Thyroid gland (tissue), 4 donors: ENCODE measurements at regions not wholly inside any gene's neighbourhood (a gene's known extent, or its start where the extent isn't known, plus 50 kb on each side); places are given as distances from the start of the nearest gene placed in this dataset.

Experiments used
- DNase-seq, 2 donors: peaks; one replicate each; pipeline ENCODE4 v3.0.0-alpha.2; 2019
- H3K27ac ChIP-seq, 3 donors: fragments of 200-600 bp; sonication (generic); 1 replicate in 2 of 3; 2 replicates in 1 of 3; pipeline ENCODE4 v1.5.1; 2016 to 2019; ENCODE audit warnings: mild to moderate bottlenecking in 1 of 3, moderate library complexity in 1 of 3
- H3K27me3 ChIP-seq: fragments of 200-600 bp; sonication (generic); one replicate; pipeline ENCODE4 v1.5.1; 2019
- H3K36me3 ChIP-seq, 2 donors: fragments of 200-600 bp; sonication (generic); one replicate each; pipeline ENCODE4 v1.5.1; 2016 to 2019
- H3K4me1 ChIP-seq, 2 donors: fragments of 200-600 bp; sonication (generic); one replicate each; pipeline ENCODE4 v1.5.1; 2017 to 2019
- H3K4me3 ChIP-seq, 3 donors: fragments of 200-600 bp; sonication (generic); replicated peaks in 1 of 3; 1 replicate in 2 of 3; 2 replicates in 1 of 3; pipeline ENCODE4 v1.5.1; 2016; ENCODE audit warnings: mild to moderate bottlenecking in 1 of 3
- H3K9me3 ChIP-seq: fragments of 200-600 bp; sonication (generic); one replicate; pipeline ENCODE4 v1.5.1; 2017
- POLR2A ChIP-seq, 2 donors: fragments of 450-650 bp; IDR thresholded peaks; one replicate each; pipeline ENCODE4 v1.6.1; 2017; ENCODE audit warnings: antibody characterized with exemption in 2 of 2, mild to moderate bottlenecking in 2 of 2, moderate library complexity in 1 of 2
- WGBS, 2 donors: methylation state at CpG; one replicate each; pipeline ENCODE4 v1.1.5; 2017; 5-methylcytosine and 5-hydroxymethylcytosine counted together
- intact Hi-C: fragments of 100-400 bp; cut with DNase I; formaldehyde crosslinking; loops from one replicate; pipeline ENCODE4 v1.15.1; 2023
- TF ChIP-seq, protein P1 (sequence below), 6 experiments: fragments of 200-600 bp in 3 of 6; fragments of 450-650 bp in 3 of 6; sonication (generic) in 3 of 6; IDR thresholded peaks; one replicate each; pipeline ENCODE4 v1.5.1; 2016 to 2019; ENCODE audit warnings: antibody characterized with exemption in 6 of 6, mild to moderate bottlenecking in 2 of 6, inconsistent platforms in 1 of 6, moderate library complexity in 1 of 6

DNA sequence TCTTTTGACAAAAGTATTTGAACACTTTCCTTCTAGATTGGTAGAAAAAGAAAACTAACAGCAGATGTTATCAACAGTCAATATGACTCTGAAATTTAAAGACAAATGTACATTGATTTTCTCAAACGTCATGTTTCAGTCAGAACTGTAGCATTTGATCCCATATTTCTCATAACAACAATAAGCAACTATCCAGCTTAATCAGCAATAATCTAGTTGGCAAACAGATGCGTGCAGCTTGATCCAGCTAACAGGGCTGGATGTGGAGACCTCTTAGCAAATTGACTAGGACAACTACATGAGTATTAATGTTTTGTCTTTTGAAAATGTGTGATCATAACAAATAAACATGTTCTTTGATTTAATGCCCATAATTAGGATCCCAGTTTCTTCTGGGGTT, 94.0 kb upstream of the STT3B start:
- intact Hi-C loops: no loop called here
- 49 to 82% methylated on average over 2 of the region's 2 CpGs for WGBS, 2 donors
- Histone ChIP-seq H3K4me3 (no peak overlapping the region), H3K9me3 (no peaks in the 10 kb centered on the region), H3K27ac (no peak overlapping the region), H3K27me3 (no peaks in the 10 kb centered on the region), H3K36me3 (no peaks in the 10 kb centered on the region), H3K4me1 (no peaks in the 10 kb centered on the region)
- DNase-seq: no peak
- no peak for TF ChIP-seq POLR2A (IDR thresholded peaks at IDR 0.05)
- TF ChIP-seq, protein P1, sequence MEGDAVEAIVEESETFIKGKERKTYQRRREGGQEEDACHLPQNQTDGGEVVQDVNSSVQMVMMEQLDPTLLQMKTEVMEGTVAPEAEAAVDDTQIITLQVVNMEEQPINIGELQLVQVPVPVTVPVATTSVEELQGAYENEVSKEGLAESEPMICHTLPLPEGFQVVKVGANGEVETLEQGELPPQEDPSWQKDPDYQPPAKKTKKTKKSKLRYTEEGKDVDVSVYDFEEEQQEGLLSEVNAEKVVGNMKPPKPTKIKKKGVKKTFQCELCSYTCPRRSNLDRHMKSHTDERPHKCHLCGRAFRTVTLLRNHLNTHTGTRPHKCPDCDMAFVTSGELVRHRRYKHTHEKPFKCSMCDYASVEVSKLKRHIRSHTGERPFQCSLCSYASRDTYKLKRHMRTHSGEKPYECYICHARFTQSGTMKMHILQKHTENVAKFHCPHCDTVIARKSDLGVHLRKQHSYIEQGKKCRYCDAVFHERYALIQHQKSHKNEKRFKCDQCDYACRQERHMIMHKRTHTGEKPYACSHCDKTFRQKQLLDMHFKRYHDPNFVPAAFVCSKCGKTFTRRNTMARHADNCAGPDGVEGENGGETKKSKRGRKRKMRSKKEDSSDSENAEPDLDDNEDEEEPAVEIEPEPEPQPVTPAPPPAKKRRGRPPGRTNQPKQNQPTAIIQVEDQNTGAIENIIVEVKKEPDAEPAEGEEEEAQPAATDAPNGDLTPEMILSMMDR (IDR thresholded peaks at IDR 0.05): no peak

DNA sequence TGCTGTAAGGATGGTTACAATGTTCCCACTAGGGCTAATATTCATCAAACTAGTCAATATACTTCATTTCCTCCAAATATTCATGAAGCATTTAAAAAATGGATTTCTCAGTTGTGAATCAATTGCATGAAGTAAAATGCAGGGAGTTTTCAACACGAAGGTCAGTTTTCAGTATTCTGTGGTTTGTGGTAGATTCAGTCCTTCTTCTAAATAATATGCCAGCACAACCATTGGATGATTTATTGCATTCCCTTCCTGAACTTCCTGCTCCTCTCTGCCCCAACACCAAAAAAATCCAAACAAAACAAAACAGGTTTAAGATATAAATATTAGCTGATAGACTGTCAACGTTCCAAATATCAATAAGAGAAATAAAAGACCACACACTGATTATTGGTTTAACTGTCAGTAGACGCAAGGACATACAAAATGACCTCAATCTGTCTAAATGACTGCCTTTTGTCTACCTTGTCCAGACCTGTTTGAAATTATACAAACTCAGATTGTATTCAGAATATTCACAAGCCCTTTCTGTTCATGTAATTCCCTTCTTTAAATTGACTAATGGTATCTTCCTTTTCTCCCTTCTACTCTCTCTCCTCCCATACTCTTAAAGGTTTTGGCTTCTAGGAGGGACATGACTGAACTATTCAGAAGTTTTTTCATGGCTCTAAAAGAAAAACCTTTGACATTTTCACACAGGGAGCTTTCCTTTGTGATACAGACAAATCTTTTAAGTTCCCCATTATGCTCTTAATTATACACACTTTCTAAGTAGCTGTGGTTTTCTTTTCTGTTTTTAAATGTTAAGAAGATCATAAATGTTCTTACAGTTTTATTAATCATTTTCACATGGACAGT, 92.6 kb upstream of the STT3B start:
- DNase-seq: no peak
- intact Hi-C loops: no loop called here
- no peaks in the 10 kb centered on the region for H3K9me3 ChIP-seq
- H3K27ac ChIP-seq: no peak overlapping the region
- no peak for TF ChIP-seq POLR2A (IDR thresholded peaks at IDR 0.05)
- H3K4me1 ChIP-seq: no peaks in the 10 kb centered on the region
- H3K27me3 ChIP-seq: no peaks in the 10 kb centered on the region
- H3K36me3 ChIP-seq: no peaks in the 10 kb centered on the region
- WGBS, 2 donors: 68 to 76% methylated on average over 3 of the region's 3 CpGs
- H3K4me3 ChIP-seq: no peak overlapping the region

DNA sequence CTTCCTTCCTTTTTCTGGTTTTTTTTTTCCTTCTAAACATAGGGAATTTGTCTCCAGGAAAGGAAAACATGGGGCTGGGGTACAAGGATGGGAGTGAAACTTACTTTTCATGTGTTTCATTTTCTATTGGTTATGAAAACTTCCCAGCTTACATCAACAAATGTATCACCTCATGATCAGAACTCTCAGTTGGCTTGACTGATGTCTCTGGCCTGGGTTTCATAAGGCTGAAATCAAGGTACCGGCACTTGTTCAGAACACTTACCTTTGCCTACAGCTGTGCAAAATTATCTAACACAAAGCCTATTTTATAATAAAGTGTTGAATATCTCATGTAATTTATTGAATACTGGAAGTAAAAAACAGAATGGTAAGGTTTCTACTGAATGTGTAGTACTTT, 91.8 kb upstream of the STT3B start:
- WGBS, 2 donors: 60 to 100% methylated on average over 1 of the region's 1 CpG
- no peak for DNase-seq
- Histone ChIP-seq H3K4me3 (no peak overlapping the region), H3K9me3 (no peaks in the 10 kb centered on the region), H3K27ac (no peak overlapping the region), H3K4me1 (no peaks in the 10 kb centered on the region), H3K27me3 (no peaks in the 10 kb centered on the region), H3K36me3 (no peaks in the 10 kb centered on the region)
- intact Hi-C loops: no loop called here
- TF ChIP-seq, protein P1 (IDR thresholded peaks at IDR 0.05): no peak
- no peak for TF ChIP-seq POLR2A (IDR thresholded peaks at IDR 0.05)

DNA sequence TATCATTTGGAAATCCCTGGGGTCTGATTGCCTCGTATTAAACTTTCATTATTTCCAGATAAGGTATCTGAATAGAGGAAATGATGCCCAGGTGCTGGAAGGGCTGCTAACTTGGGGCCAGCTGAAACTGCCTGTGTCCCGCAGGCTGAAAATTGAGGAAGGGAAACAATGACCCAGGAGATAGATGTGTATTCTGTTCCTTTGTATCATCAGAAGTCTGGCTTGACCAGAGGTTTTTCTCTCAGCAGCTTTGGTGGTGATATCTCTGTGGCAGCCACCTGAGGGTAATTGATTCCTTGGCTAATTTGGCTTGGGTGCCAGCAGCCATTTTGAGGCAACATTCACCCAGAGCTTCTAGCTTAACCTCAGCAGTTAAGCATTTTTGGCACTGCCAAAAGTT, 90.0 kb upstream of the STT3B start:
- no peak overlapping the region for H3K4me3 ChIP-seq
- H3K9me3 ChIP-seq: no peaks in the 10 kb centered on the region
- no peaks in the 10 kb centered on the region for H3K4me1 ChIP-seq
- H3K36me3 ChIP-seq: no peaks in the 10 kb centered on the region
- intact Hi-C loops: no loop called here
- WGBS, 2 donors: 64 to 67% methylated on average over 2 of the region's 2 CpGs
- no peaks in the 10 kb centered on the region for H3K27me3 ChIP-seq
- DNase-seq: no peak
- TF ChIP-seq, protein P1 (IDR thresholded peaks at IDR 0.05): no peak
- TF ChIP-seq POLR2A (IDR thresholded peaks at IDR 0.05): no peak
- no peak overlapping the region for H3K27ac ChIP-seq

DNA sequence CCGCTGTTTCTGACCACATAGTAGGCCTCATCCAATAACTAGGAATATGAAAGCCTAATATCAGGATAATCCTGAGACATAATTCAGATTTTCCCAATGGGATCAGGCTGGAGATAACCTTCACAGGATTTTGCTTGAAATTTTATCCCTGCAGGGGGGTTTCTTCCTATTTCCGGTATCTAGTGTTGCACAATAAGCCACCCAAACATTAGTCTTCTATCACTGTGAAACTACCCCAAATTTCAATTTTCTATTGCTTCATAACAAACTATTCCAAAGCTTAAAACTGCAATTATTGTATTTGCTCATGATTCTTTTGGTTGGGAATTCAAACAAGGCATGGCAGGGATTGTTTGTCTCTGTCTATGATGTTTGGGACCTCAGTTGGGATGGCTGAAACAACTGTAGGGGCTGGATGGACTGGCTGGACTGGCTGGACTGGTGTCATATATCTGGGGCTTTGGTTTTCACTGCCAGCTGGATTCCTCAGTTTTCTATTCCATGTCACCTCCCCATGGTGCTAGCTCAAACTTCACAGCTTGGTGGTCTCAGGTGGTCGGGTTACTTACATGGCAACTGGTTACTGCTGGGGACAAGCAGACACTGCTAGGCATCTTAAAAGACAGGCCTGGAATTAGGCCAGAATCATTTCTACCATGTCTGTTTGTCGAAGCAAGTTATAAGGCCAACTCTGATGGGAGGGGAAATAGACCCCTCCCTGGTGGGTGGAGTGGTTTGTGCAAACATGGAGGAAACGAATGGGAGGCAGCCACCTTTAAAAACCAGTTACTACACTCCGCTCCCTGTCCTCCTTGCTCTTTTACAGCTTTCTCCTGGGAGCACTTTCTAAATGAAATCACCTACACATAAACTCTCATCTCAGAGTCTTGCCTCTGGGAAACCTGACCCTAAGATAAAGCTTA, 88.2 kb upstream of the STT3B start:
- TF ChIP-seq POLR2A (IDR thresholded peaks at IDR 0.05): no peak
- TF ChIP-seq, protein P1 (IDR thresholded peaks at IDR 0.05): no peak
- H3K4me3 ChIP-seq: no peak overlapping the region
- H3K27me3 ChIP-seq: no peaks in the 10 kb centered on the region
- 81 to 90% methylated on average over 6 of the region's 6 CpGs for WGBS, 2 donors
- H3K4me1 ChIP-seq: no peaks in the 10 kb centered on the region
- intact Hi-C loops: no loop called here
- H3K36me3 ChIP-seq: no peaks in the 10 kb centered on the region
- no peak for DNase-seq
- H3K9me3 ChIP-seq: no peaks in the 10 kb centered on the region
- H3K27ac ChIP-seq: no peak overlapping the region
